ENCODE measurements at regions not wholly inside any gene's neighbourhood (a gene's known extent, or its start where the extent isn't known, plus 50 kb on each side); places are given as distances from the start of the nearest gene placed in this dataset.
"Not testable (repeated sequence)": the region's sequence is repeated elsewhere in the genome, so short reads cannot be mapped to it uniquely, and the experiment has no call there.

- not testable (repeated sequence) for TF ChIP-seq POLR2AphosphoS5 (IDR thresholded peaks at IDR 0.05); CTCF (IDR thresholded peaks at IDR 0.05); EP300 (IDR thresholded peaks at IDR 0.05); POLR2A (IDR thresholded peaks at IDR 0.05; ENCODE audit: low read depth)
These were observed 315.9 kb upstream of the ESRRG start for GRCh38 chr1:217039139-217039538.
